Endothelial cell (in vitro differentiated cells): ENCODE measurements at regions not wholly inside any gene's neighbourhood (a gene's known extent, or its start where the extent isn't known, plus 50 kb on each side); places are given as distances from the start of the nearest gene placed in this dataset.

Experiments
- DNase-seq: peaks from one replicate; pipeline ENCODE4 v3.0.0; 2021; ENCODE audit warnings: low spot score
- H3K27ac Mint-ChIP-seq: one replicate; pipeline ENCODE4 v1.8.0; 2021; ENCODE audit warnings: mixed read lengths, inconsistent platforms; ENCODE audit not compliant: unreplicated experiment
- H3K27me3 Mint-ChIP-seq: one replicate; pipeline ENCODE4 v1.8.0; 2021; ENCODE audit warnings: mild to moderate bottlenecking, moderate library complexity, mixed read lengths, inconsistent platforms; ENCODE audit not compliant: unreplicated experiment
- H3K36me3 Mint-ChIP-seq: one replicate; pipeline ENCODE4 v1.8.0; 2021; ENCODE audit warnings: mild to moderate bottlenecking, low read depth, mixed read lengths, inconsistent platforms; ENCODE audit not compliant: unreplicated experiment
- H3K4me1 Mint-ChIP-seq: one replicate; pipeline ENCODE4 v1.8.0; 2021; ENCODE audit warnings: mild to moderate bottlenecking, mixed read lengths, inconsistent platforms; ENCODE audit not compliant: unreplicated experiment
- H3K4me3 Mint-ChIP-seq: one replicate; pipeline ENCODE4 v1.8.0; 2021; ENCODE audit warnings: mild to moderate bottlenecking, mixed read lengths, inconsistent platforms; ENCODE audit not compliant: unreplicated experiment
- H3K9me3 Mint-ChIP-seq: one replicate; pipeline ENCODE4 v1.8.0; 2021; ENCODE audit warnings: mixed read lengths, inconsistent platforms; ENCODE audit not compliant: unreplicated experiment
- CTCF ChIP-seq: fragments of 200-600 bp; sonication (generic); IDR thresholded peaks from one replicate; pipeline ENCODE4 v1.5.0; 2021; ENCODE audit warnings: antibody characterized with exemption; ENCODE audit not compliant: unreplicated experiment

- no peak for DNase-seq
- Mint-ChIP-seq H3K27ac (no peak overlapping the region), H3K9me3 (no peaks in the 10 kb centered on the region), H3K36me3 (peaks cover 9% of the 10 kb centered on the region), H3K27me3 (no peaks in the 10 kb centered on the region), H3K4me1 (no peaks in the 10 kb centered on the region), H3K4me3 (no peak overlapping the region)
- TF ChIP-seq CTCF, result no peak
Measured at GRCh38 chr2:61722800-61723199, 131.1 kb downstream of the FAM161A start.

- Mint-ChIP-seq H3K27me3 (no peaks in the 10 kb centered on the region), H3K9me3 (no peaks in the 10 kb centered on the region), H3K4me1 (no peaks in the 10 kb centered on the region), H3K36me3 (peaks cover 9% of the 10 kb centered on the region), H3K27ac (no peak overlapping the region), H3K4me3 (no peak overlapping the region)
- no peak for DNase-seq
- TF ChIP-seq CTCF, result no peak
Measured at GRCh38 chr2:61722318-61722717, 131.5 kb downstream of the FAM161A start.

- no peak for TF ChIP-seq CTCF
- Mint-ChIP-seq H3K27ac (no peak overlapping the region), H3K9me3 (no peaks in the 10 kb centered on the region), H3K4me1 (no peaks in the 10 kb centered on the region), H3K4me3 (no peak overlapping the region), H3K27me3 (no peaks in the 10 kb centered on the region), H3K36me3 (peaks cover 3% of the 10 kb centered on the region)
- DNase-seq, result no peak
Measured at GRCh38 chr2:61721382-61721781, 132.5 kb downstream of the FAM161A start.

GRCh38 chr2:61720911-61721310 is 132.9 kb downstream of the FAM161A start:
- DNase-seq, result no peak
- no peak for TF ChIP-seq CTCF
- H3K27me3 Mint-ChIP-seq, result no peaks in the 10 kb centered on the region
- no peaks in the 10 kb centered on the region for H3K4me1 Mint-ChIP-seq
- no peaks in the 10 kb centered on the region for H3K9me3 Mint-ChIP-seq
- H3K27ac Mint-ChIP-seq, result no peak overlapping the region
- H3K36me3 Mint-ChIP-seq, result no peaks in the 10 kb centered on the region
- no peak overlapping the region for H3K4me3 Mint-ChIP-seq

- Mint-ChIP-seq H3K36me3 (no peaks in the 10 kb centered on the region), H3K27me3 (no peaks in the 10 kb centered on the region), H3K4me3 (no peak overlapping the region), H3K4me1 (no peaks in the 10 kb centered on the region), H3K27ac (no peak overlapping the region), H3K9me3 (no peaks in the 10 kb centered on the region)
- TF ChIP-seq CTCF, result no peak
- no peak for DNase-seq
Measured at GRCh38 chr2:61718965-61719364, 134.9 kb downstream of the FAM161A start.
